Muscle layer of colon (tissue), 2 donors: ENCODE measurements at regions not wholly inside any gene's neighbourhood (a gene's known extent, or its start where the extent isn't known, plus 50 kb on each side); places are given as distances from the start of the nearest gene placed in this dataset.

Experiments used
- H3K27ac ChIP-seq: one replicate; pipeline ENCODE4 v1.7.0; 2013; ENCODE audit warnings: low read depth, mild to moderate bottlenecking, low read length, moderate library complexity
- H3K27me3 ChIP-seq, 2 donors: one replicate each; pipeline ENCODE4 v1.7.0; 2013; ENCODE audit warnings: low read length in 2 of 2, mild to moderate bottlenecking in 2 of 2; ENCODE audit not compliant: insufficient read depth in 2 of 2, control insufficient read depth in 1 of 2
- H3K36me3 ChIP-seq: one replicate; pipeline ENCODE4 v1.7.0; 2013; ENCODE audit warnings: mild to moderate bottlenecking, low read length; ENCODE audit not compliant: insufficient read depth
- H3K4me1 ChIP-seq: one replicate; pipeline ENCODE4 v1.7.0; 2013; ENCODE audit warnings: mild to moderate bottlenecking, low read length; ENCODE audit not compliant: insufficient read depth
- H3K4me3 ChIP-seq, 2 donors: one replicate each; pipeline ENCODE4 v1.7.0; 2013; ENCODE audit warnings: low read length in 2 of 2, low read depth in 1 of 2, mild to moderate bottlenecking in 1 of 2, moderate library complexity in 1 of 2
- H3K9ac ChIP-seq: one replicate; pipeline ENCODE4 v1.7.0; 2013; ENCODE audit warnings: low read length
- H3K9me3 ChIP-seq: one replicate; pipeline ENCODE4 v1.7.0; 2013; ENCODE audit warnings: mild to moderate bottlenecking, low read length
- donor health status: abdominal sarcoma.
- donor health status: Adenocarcinoma of cecum.

DNA sequence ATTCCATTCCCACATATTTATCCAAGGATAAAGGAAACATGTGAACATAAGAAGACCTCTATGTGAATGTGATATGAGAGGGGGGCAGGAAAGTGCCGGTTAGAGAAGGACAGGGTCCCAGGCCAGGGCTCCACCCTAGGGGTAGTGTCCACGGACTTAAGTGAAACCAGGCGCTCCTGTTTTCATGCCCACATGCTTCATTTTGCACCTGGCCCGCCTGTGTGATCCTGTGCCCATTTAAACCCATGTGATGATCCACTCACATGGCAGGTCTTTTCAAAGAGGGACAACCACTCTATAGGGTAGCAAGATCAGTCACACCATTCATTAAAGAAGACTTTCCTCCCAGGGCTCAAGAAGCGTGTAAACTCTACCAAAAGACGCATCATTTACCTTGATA lies 865.3 kb upstream of the GJE1 start:
- Histone ChIP-seq H3K27ac (no peak overlapping the region), H3K4me1 (no peaks in the 10 kb centered on the region), H3K9me3 (no peaks in the 10 kb centered on the region), H3K4me3 (no peak overlapping the region), H3K27me3 (no peaks in the 10 kb centered on the region), H3K9ac (no peak overlapping the region), H3K36me3 (no peaks in the 10 kb centered on the region)

DNA sequence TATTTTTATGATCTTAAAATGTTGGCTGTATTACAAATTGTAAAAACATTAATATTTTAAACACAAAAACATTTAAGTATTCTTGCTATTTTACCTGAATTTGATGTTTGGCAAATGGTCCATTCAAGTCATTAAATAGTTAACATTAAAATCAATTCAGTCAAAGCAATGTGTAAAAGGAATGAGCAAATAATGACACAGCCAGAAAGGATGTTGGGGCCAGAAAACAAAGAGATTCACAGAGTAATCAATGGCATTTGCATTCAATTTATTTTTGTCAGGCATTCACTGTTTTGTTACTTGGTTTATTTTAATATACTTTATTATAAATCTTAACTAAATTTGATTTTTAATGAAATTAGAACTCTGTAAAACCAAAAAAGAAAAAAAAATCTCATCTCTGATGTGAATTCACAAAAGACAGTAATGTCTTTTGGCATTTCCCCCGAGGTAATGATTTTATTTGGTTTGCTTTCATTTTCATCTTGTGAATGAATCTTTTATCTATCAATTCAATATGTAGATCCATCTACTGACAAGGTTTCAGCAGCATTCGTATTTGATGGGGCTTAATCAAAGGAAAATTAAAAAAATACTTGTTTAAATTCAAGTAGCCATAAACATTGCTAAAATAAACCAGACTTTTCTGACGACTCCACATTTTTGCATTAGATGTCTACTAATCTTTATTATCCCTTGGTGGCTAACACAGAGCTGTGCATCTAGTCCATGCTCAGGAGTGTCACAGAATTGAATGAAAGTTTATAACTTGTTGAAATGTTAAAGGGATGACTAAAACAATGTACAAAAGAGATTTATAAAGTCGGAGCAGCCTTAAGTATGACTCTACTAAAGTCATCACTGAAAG lies 866.7 kb upstream of the GJE1 start:
- Histone ChIP-seq H3K27ac (no peak overlapping the region), H3K9me3 (no peaks in the 10 kb centered on the region), H3K4me1 (no peaks in the 10 kb centered on the region), H3K4me3 (no peak overlapping the region), H3K9ac (no peak overlapping the region), H3K36me3 (no peaks in the 10 kb centered on the region), H3K27me3 (no peaks in the 10 kb centered on the region)

DNA sequence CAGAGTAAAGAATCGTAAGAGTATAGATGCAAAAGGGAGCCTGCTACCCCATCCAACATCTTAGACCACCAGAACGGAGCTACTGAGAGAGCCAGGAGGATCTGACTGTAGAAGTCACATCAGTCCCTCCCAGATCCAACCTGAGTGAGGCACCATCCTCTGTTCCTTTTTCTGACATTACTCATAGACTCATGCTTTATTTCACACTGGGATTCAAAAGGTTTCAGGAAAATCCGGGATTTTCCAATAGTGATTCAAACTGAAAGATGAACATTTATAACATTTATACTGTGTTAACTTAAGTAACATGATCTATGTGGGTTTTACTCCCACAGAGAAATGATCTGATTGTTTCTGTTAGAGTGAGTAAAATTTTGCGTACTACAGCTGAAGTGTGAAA lies 868.6 kb upstream of the GJE1 start:
- Histone ChIP-seq H3K36me3 (no peaks in the 10 kb centered on the region), H3K9me3 (no peaks in the 10 kb centered on the region), H3K9ac (no peak overlapping the region), H3K27ac (no peak overlapping the region), H3K4me3 (no peak overlapping the region), H3K27me3 (no peaks in the 10 kb centered on the region), H3K4me1 (no peaks in the 10 kb centered on the region)

- Histone ChIP-seq H3K27ac (no peak overlapping the region), H3K36me3 (no peaks in the 10 kb centered on the region), H3K9ac (no peak overlapping the region)
These were observed 871.1 kb upstream of the GJE1 start for GRCh38 chr6:141261672-141262060.

DNA sequence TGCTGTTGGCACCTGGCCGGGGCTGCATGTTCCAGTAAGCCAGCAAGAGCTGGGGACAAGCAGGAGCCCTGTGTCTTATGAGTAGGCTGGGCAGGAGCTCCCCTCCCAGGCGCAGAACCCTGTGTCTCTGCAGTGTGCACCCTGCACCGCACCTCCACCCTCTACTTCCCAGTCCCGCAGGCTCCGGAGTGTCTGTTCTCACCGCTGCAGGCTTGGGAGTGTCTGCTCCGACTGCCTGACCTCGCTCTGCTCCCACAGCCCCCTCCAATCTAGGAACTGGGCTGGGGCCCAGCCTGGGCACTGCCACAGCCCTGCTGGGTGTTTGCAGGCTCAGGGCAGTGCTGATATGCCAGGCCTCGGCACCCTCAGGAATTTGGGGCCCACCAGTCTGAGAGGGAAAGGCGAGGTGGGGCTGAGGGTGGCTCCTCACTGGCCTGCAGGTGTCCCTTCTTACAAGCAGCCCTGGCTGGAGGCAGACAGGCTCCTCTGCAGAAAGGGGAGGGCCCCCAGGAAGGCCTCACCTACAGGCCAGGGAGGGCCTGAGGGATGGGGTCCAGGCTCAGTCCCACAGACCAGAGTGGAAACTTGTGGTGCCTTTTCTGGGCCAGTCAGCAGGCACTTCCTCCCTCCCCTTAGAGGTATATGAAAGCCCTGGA lies 871.6 kb upstream of the GJE1 start:
- no peak overlapping the region for H3K4me3 ChIP-seq
- H3K9ac ChIP-seq: no peak overlapping the region

More at GRCh38 chr6:141261672-141262060, 871.1 kb upstream of the GJE1 start:
- no peaks in the 10 kb centered on the region for H3K4me1 ChIP-seq
- H3K9me3 ChIP-seq: no peaks in the 10 kb centered on the region
- H3K27me3 ChIP-seq: no peaks in the 10 kb centered on the region
- H3K4me3 ChIP-seq: no peak overlapping the region

GRCh38 chr6:141260627-141261015 lies 872.1 kb upstream of the GJE1 start:
- Histone ChIP-seq H3K27ac (no peak overlapping the region), H3K4me3 (no peak overlapping the region)

More for the DNA sequence above, 871.6 kb upstream of the GJE1 start:
- no peaks in the 10 kb centered on the region for H3K36me3 ChIP-seq
- H3K27ac ChIP-seq: no peak overlapping the region
- no peaks in the 10 kb centered on the region for H3K9me3 ChIP-seq
- no peaks in the 10 kb centered on the region for H3K27me3 ChIP-seq
- H3K4me1 ChIP-seq: no peaks in the 10 kb centered on the region

GRCh38 chr6:141259807-141260206 lies 872.9 kb upstream of the GJE1 start:
- Histone ChIP-seq H3K27me3 (no peaks in the 10 kb centered on the region), H3K9me3 (no peaks in the 10 kb centered on the region), H3K36me3 (no peaks in the 10 kb centered on the region), H3K27ac (no peak overlapping the region), H3K9ac (no peak overlapping the region), H3K4me1 (no peaks in the 10 kb centered on the region), H3K4me3 (no peak overlapping the region)

More at GRCh38 chr6:141260627-141261015, 872.1 kb upstream of the GJE1 start:
- H3K27me3 ChIP-seq: no peaks in the 10 kb centered on the region
- no peaks in the 10 kb centered on the region for H3K4me1 ChIP-seq
- no peak overlapping the region for H3K9ac ChIP-seq
- H3K9me3 ChIP-seq: no peaks in the 10 kb centered on the region
- H3K36me3 ChIP-seq: no peaks in the 10 kb centered on the region

DNA sequence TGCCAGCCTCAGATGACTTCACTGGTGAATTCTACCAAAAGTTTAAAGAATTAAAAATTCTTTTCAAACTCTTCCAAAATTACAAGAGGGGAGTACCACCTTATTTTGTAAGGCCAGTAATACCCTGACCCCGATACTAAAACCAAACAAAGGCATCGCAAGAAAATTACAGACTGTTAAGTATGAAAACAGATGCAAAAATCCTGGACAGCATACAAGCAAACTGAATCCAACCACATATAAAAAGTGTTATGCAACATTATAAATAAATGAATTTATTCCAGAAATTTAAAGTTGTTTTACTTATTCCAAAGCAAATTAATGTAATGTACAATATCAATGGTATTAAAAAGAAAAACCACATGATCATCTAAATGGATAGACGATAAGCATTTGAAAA lies 873.6 kb upstream of the GJE1 start:
- Histone ChIP-seq H3K9ac (no peak overlapping the region), H3K27me3 (no peaks in the 10 kb centered on the region), H3K27ac (no peak overlapping the region), H3K4me3 (no peak overlapping the region), H3K9me3 (no peaks in the 10 kb centered on the region), H3K36me3 (no peaks in the 10 kb centered on the region), H3K4me1 (no peaks in the 10 kb centered on the region)

DNA sequence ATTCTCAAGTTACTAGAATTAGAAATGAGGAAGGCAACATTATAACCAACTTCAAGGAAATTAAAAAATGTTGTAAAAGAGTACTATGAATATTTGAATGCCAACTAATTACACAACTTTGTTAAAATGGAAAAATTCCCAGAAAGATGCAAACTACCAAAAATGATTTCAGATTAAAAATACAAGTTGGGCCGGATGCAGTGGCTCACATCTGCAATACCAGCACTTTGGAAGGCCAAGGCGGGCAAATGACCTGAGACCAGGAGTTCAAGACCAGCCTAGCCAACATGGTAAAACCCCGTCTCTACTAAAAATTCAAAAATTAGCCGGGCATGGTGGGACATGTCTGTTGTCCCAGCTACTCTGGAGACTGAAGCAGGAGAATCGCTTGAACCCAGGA lies 874.2 kb upstream of the GJE1 start:
- H3K4me1 ChIP-seq: no peaks in the 10 kb centered on the region
- H3K27me3 ChIP-seq: no peaks in the 10 kb centered on the region
- no peak overlapping the region for H3K27ac ChIP-seq
- H3K4me3 ChIP-seq: no peak overlapping the region
- no peaks in the 10 kb centered on the region for H3K36me3 ChIP-seq
- no peak overlapping the region for H3K9ac ChIP-seq
- H3K9me3 ChIP-seq: no peaks in the 10 kb centered on the region

DNA sequence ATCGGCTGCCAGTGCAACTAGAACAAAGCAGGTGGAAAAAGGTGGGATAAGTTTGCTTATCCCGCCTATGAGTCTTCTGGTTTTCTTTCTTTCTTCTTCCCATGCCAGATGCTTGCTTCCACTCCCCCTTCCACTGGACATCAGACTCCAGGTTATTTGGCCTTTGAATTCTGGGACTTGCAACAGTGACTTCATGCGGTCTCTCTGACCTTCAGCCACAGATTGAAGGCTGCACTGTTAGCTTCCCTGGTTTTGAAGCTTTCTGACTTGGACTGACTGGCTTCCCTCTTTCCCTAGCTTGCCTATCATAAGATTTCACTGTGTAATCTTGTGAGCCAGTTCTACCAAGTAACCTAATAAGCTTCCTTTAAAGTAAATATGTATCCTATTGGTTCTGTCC lies 878.4 kb upstream of the GJE1 start:
- H3K36me3 ChIP-seq: no peaks in the 10 kb centered on the region
- H3K27ac ChIP-seq: no peak overlapping the region
- no peaks in the 10 kb centered on the region for H3K27me3 ChIP-seq
- no peak overlapping the region for H3K9ac ChIP-seq
- no peak overlapping the region for H3K4me3 ChIP-seq
- no peaks in the 10 kb centered on the region for H3K4me1 ChIP-seq
- no peaks in the 10 kb centered on the region for H3K9me3 ChIP-seq

DNA sequence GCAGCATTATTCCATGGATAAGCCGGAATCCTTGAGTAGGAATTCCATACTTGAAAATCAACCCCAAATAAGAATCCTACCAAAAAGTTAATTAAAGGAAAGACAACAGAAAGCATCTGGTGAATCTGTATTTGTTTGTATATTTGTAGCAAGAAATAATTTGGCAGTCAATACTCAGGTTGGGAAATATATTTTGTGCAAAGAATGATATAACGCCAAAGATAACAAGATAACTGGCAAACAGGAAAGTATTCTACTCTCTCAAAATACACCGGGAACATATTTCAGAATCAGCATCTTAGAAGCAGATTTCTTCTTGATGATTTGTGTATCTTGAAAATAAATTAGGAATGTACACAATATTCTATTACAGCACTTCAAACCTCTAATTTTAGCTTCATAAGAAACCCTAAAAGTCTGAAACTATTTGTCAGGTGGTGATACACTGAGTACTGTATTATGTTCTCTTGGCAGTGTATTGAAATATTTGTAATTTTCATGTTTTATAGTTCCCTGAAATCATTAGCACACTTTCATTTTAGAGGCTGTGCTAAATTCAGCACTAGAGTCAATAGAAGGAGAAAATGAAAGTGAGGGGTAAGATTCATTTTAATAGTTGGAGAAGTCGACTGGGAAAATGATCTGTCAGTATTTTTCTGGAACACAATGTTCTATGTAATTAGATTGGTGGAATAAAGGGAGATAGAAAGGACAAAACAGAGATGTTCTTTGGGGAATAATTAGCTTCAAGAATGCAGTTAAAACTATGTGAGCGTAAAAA lies 879.7 kb upstream of the GJE1 start:
- Histone ChIP-seq H3K9me3 (no peaks in the 10 kb centered on the region), H3K4me3 (peak overlapping the region in 1 of 2 donors; percentile 10), H3K27me3 (no peaks in the 10 kb centered on the region), H3K4me1 (no peaks in the 10 kb centered on the region), H3K36me3 (no peaks in the 10 kb centered on the region), H3K27ac (no peak overlapping the region), H3K9ac (no peak overlapping the region)
